22Rv1 (cell line): ENCODE measurements at regions not wholly inside any gene's neighbourhood (a gene's known extent, or its start where the extent isn't known, plus 50 kb on each side); places are given as distances from the start of the nearest gene placed in this dataset.

ENCODE experiments used
- H3K27ac ChIP-seq: fragments of 450-650 bp; 2 replicates; pipeline ENCODE4 v1.5.1; 2017
- CTCF ChIP-seq: fragments of 450-650 bp; IDR thresholded peaks from 2 replicates; pipeline ENCODE4 v1.5.1; 2017; ENCODE audit warnings: mild to moderate bottlenecking
- ZFX ChIP-seq: fragments of 450-650 bp; IDR thresholded peaks from 2 replicates; pipeline ENCODE4 v1.6.1; 2017; ENCODE audit warnings: antibody characterized with exemption, borderline replicate concordance

GRCh38 chr2:105545730-105546627 lies 147.1 kb upstream of the FHL2 start:
- H3K27ac ChIP-seq = no peak overlapping the region
- TF ChIP-seq CTCF (peak; percentile 94), ZFX (no peak)

DNA sequence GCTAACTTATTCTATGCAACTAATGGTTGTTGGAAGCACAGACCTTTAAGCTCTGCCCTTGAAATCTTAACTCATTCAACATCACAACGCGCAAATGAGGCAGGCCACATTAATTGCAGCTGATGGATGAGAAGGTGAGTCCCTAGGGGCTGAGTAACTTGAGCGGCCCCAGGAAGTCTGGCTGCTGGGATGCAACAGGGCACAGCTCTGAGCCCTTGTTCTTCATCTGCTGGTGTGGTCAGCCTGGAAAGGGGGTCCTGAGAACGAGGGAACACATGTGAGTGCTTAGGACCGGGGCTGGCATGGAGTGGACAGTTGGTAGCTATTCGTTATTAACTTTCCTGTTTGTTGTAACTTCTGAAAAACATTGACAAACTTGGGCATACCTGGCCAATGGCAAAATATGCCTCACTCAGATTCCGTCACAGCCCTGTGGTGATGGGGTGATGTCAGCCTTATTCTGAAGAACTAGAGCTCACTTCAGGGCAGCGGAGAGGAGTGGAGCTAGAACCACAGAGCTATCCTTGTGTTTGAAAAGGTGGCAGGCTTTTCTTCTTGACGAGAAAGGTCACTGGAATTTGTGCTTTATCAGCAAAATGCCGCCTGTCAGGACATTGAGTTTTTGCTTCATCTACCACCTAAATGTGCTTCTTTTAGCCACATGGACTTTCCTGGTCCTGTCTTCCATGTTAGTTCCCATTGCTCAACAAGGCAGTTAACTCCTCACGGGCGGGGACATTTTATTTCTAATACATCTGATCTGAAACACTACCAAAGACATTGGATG lies 145.9 kb upstream of the FHL2 start:
- no peak overlapping the region for H3K27ac ChIP-seq
- no peak for TF ChIP-seq CTCF

DNA sequence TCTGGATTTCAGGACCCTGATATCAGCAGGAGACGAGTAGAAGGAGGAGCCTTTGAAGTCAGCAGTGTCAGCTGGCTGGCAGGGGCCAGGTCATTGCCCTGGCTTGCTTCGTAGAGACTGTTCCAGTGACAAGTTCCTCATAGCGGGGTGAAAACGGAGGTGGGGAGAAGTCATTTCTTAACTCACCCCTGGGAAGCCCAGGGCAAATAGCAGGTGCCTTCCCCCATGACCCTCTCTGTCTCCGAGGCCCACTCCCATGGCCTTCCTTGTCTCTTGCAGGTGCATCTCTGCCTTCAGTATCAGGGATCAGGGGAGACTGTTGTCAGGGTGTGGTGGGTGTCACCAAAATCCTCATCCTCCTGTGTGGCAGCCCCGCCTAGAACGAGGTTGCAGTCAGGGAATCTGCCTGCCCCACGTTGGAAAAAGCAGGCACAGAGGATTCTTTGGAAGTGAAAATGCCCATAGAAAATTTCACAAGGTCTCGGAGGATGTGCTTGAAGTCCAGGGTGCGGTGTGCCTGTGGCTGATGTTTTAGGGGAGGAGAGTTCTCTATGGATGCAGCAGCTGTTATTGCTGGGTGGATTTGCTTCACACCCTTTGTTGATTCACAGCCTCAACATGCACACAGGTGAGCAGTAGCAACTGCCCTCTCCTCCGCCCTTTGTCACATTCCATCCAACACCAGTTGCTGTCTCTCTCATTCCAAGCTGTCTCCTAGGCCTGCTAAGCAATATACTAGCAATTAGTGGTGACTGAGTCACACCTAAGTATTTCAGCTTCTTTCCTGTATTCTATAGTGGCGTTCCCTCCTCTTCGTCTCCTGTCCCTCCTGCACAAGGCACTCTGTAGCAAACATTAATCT lies 142.6 kb upstream of the FHL2 start:
- no peak for TF ChIP-seq ZFX
- TF ChIP-seq CTCF = no peak
- no peak overlapping the region for H3K27ac ChIP-seq

DNA sequence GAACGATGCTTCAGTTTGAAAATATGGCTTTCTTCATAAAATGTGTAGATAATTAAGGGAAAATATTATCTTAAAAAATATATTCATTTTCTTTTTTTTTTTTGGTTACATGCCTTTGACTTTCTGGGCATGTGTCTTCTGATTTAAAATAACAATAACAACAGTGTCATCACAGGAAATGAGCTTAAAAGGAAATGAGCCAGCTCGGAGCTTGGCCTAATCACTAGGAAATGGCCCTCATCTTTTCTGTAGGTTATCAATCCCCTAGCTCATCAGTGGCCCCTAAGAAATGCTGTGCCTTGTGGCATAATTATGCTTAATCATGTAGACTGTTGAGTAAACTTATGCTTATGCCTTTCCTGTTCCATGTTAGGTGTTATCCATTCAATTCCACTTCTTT lies 141.8 kb upstream of the FHL2 start:
- TF ChIP-seq ZFX (no peak), CTCF (no peak)
- no peak overlapping the region for H3K27ac ChIP-seq

- TF ChIP-seq CTCF (no peak), ZFX (no peak)
- H3K27ac ChIP-seq = no peak overlapping the region
Observed at GRCh38 chr2:105539331-105539730, 140.5 kb upstream of the FHL2 start.

- H3K27ac ChIP-seq = no peak overlapping the region
- TF ChIP-seq ZFX (no peak), CTCF (no peak)
Observed at GRCh38 chr2:105538840-105539239, 140.0 kb upstream of the FHL2 start.
